ENCODE measurements at regions not wholly inside any gene's neighbourhood (a gene's known extent, or its start where the extent isn't known, plus 50 kb on each side); places are given as distances from the start of the nearest gene placed in this dataset.

GRCh38 chr6:6905961-6906518 lies 201.7 kb upstream of the RREB1 start:
- POLR2A ChIA-PET, result interaction anchor here (1.6 to 4.2 kb wide), 3 partner anchors 10 to 81 kb away, joined by 5 to 22 read pairs (median 15); no protein-coding TSS in a partner anchor
- BruUV-seq (replicated peaks), result no TSS peak
- no peak overlapping the region for H3K27ac Mint-ChIP-seq (ENCODE audit: low read depth, unreplicated experiment)
- CTCF ChIA-PET, result interaction anchor here (0.7 to 1.4 kb wide), 2 partner anchors 9 to 43 kb away, joined by 3 to 4 read pairs; no protein-coding TSS in a partner anchor
- TF ChIP-seq CTCF (IDR thresholded peaks at IDR 0.05; ENCODE audit: unreplicated experiment), result no peak
- peaks cover 15% of the 10 kb centered on the region for H3K4me1 Mint-ChIP-seq (ENCODE audit: insufficient read depth, unreplicated experiment)
- DNase-seq (ENCODE audit: unreplicated experiment), result no peak
- H3K36me3 Mint-ChIP-seq (ENCODE audit: insufficient read depth, unreplicated experiment), result no peaks in the 10 kb centered on the region
- no peaks in the 10 kb centered on the region for H3K9me3 Mint-ChIP-seq (ENCODE audit: unreplicated experiment)
- intact Hi-C loops (cut with micrococcal nuclease), result no loop called here
- no peak overlapping the region for H3K4me3 Mint-ChIP-seq (ENCODE audit: unreplicated experiment)
- no peaks in the 10 kb centered on the region for H3K27me3 Mint-ChIP-seq (ENCODE audit: insufficient read depth, unreplicated experiment)

- no peaks in the 10 kb centered on the region for H3K27me3 Mint-ChIP-seq (ENCODE audit: insufficient read depth, unreplicated experiment)
- no peak for TF ChIP-seq CTCF (IDR thresholded peaks at IDR 0.05; ENCODE audit: unreplicated experiment)
- peak overlapping the region; percentile 12 for H3K27ac Mint-ChIP-seq (ENCODE audit: low read depth, unreplicated experiment)
- BruUV-seq (replicated peaks), result no TSS peak
- DNase-seq (ENCODE audit: unreplicated experiment), result no peak
- intact Hi-C loops (cut with micrococcal nuclease), result no loop called here
- H3K36me3 Mint-ChIP-seq (ENCODE audit: insufficient read depth, unreplicated experiment), result no peaks in the 10 kb centered on the region
- POLR2A ChIA-PET, result interaction anchor here (1.6 to 4.2 kb wide), 3 partner anchors 10 to 82 kb away, joined by 5 to 22 read pairs (median 15); no protein-coding TSS in a partner anchor
- H3K9me3 Mint-ChIP-seq (ENCODE audit: unreplicated experiment), result no peaks in the 10 kb centered on the region
- H3K4me3 Mint-ChIP-seq (ENCODE audit: unreplicated experiment), result no peak overlapping the region
- CTCF ChIA-PET, result interaction anchor here (0.6 to 1.4 kb wide), 3 partner anchors 9 to 211 kb away, joined by 3 to 5 read pairs (median 3); no protein-coding TSS in a partner anchor
- H3K4me1 Mint-ChIP-seq (ENCODE audit: insufficient read depth, unreplicated experiment), result peaks cover 15% of the 10 kb centered on the region
These were observed 201.1 kb upstream of the RREB1 start for GRCh38 chr6:6906570-6907213.

- no peak for TF ChIP-seq CTCF (IDR thresholded peaks at IDR 0.05; ENCODE audit: unreplicated experiment)
- ChIA-PET POLR2A (interaction anchor here (1.6 to 4.2 kb wide), 3 partner anchors 9 to 82 kb away, joined by 5 to 22 read pairs (median 15); no protein-coding TSS in a partner anchor), CTCF (interaction anchor here (0.6 to 1.0 kb wide), 2 partner anchors 184 to 211 kb away, joined by 3 to 5 read pairs; no protein-coding TSS in a partner anchor)
- BruUV-seq (replicated peaks), result no TSS peak
- Mint-ChIP-seq H3K27ac (ENCODE audit: low read depth, unreplicated experiment) (no peak overlapping the region), H3K27me3 (ENCODE audit: insufficient read depth, unreplicated experiment) (no peaks in the 10 kb centered on the region), H3K4me1 (ENCODE audit: insufficient read depth, unreplicated experiment) (peaks cover 15% of the 10 kb centered on the region), H3K4me3 (ENCODE audit: unreplicated experiment) (no peak overlapping the region), H3K9me3 (ENCODE audit: unreplicated experiment) (no peaks in the 10 kb centered on the region), H3K36me3 (ENCODE audit: insufficient read depth, unreplicated experiment) (no peaks in the 10 kb centered on the region)
- intact Hi-C loops (cut with micrococcal nuclease), result no loop called here
- no peak for DNase-seq (ENCODE audit: unreplicated experiment)
These were observed 200.5 kb upstream of the RREB1 start for GRCh38 chr6:6907286-6907685.

- H3K36me3 Mint-ChIP-seq (ENCODE audit: insufficient read depth, unreplicated experiment), result no peaks in the 10 kb centered on the region
- intact Hi-C loops (cut with micrococcal nuclease), result no loop called here
- CTCF ChIA-PET, result interaction anchor here (0.5 kb wide), 1 partner anchor 26 kb away, joined by 3 read pairs; no protein-coding TSS in a partner anchor
- H3K4me1 Mint-ChIP-seq (ENCODE audit: insufficient read depth, unreplicated experiment), result peaks cover 15% of the 10 kb centered on the region
- TF ChIP-seq CTCF (IDR thresholded peaks at IDR 0.05; ENCODE audit: unreplicated experiment), result no peak
- no peak overlapping the region for H3K4me3 Mint-ChIP-seq (ENCODE audit: unreplicated experiment)
- DNase-seq (ENCODE audit: unreplicated experiment), result no peak
- no peaks in the 10 kb centered on the region for H3K9me3 Mint-ChIP-seq (ENCODE audit: unreplicated experiment)
- BruUV-seq (replicated peaks), result no TSS peak
- POLR2A ChIA-PET, result interaction anchor here (1.0 to 4.2 kb wide), 3 partner anchors 8 to 222 kb away, joined by 4 to 22 read pairs (median 15); no protein-coding TSS in a partner anchor
- H3K27ac Mint-ChIP-seq (ENCODE audit: low read depth, unreplicated experiment), result no peak overlapping the region
- H3K27me3 Mint-ChIP-seq (ENCODE audit: insufficient read depth, unreplicated experiment), result no peaks in the 10 kb centered on the region
These were observed 199.6 kb upstream of the RREB1 start for GRCh38 chr6:6908121-6908520.

Measured in MCF 10A (cell line).